ENCODE measurements at regions not wholly inside any gene's neighbourhood (a gene's known extent, or its start where the extent isn't known, plus 50 kb on each side); places are given as distances from the start of the nearest gene placed in this dataset.
A peak's percentile ranks its signal among the peaks of the same experiment; 100 is the strongest.
"Not testable (repeated sequence)": the region's sequence is repeated elsewhere in the genome, so short reads cannot be mapped to it uniquely, and the experiment has no call there.

- DNase-seq (ENCODE audit: low spot score): not testable (repeated sequence)
Observed at GRCh38 chr2:22984152-22984551, 400.8 kb upstream of the KLHL29 start.

GRCh38 chr2:22990246-22990645 lies 394.7 kb upstream of the KLHL29 start:
- no peak for DNase-seq (ENCODE audit: low spot score)

- peak; percentile 16 for DNase-seq (ENCODE audit: low spot score)
Observed at GRCh38 chr2:22991844-22992243, 393.1 kb upstream of the KLHL29 start.

- DNase-seq (ENCODE audit: low spot score): no peak
Observed at GRCh38 chr2:22992441-22992840, 392.5 kb upstream of the KLHL29 start.

GRCh38 chr2:22993250-22993649 lies 391.7 kb upstream of the KLHL29 start:
- no peak for DNase-seq (ENCODE audit: low spot score)

- DNase-seq (ENCODE audit: low spot score): no peak
Observed at GRCh38 chr2:22995576-22995975, 389.4 kb upstream of the KLHL29 start.

- DNase-seq (ENCODE audit: low spot score): no peak
Observed at GRCh38 chr2:22996911-22997310, 388.1 kb upstream of the KLHL29 start.

- DNase-seq (ENCODE audit: low spot score): no peak
Observed at GRCh38 chr2:22998359-22998758, 386.6 kb upstream of the KLHL29 start.

GRCh38 chr2:22999951-23000350 lies 385.0 kb upstream of the KLHL29 start:
- DNase-seq (ENCODE audit: low spot score): no peak

- DNase-seq (ENCODE audit: low spot score): peak; percentile 3
Observed at GRCh38 chr2:23002234-23002633, 382.7 kb upstream of the KLHL29 start.

- DNase-seq (ENCODE audit: low spot score): no peak
Observed at GRCh38 chr2:23005469-23005868, 379.5 kb upstream of the KLHL29 start.

- no peak for DNase-seq (ENCODE audit: low spot score)
Observed at GRCh38 chr2:23007631-23008235, 377.2 kb upstream of the KLHL29 start.

- no peak for DNase-seq (ENCODE audit: low spot score)
Observed at GRCh38 chr2:23008440-23008839, 376.5 kb upstream of the KLHL29 start.

GRCh38 chr2:23008951-23009350 lies 376.0 kb upstream of the KLHL29 start:
- DNase-seq (ENCODE audit: low spot score): no peak

- no peak for DNase-seq (ENCODE audit: low spot score)
Observed at GRCh38 chr2:23009545-23010149, 375.3 kb upstream of the KLHL29 start.

- no peak for DNase-seq (ENCODE audit: low spot score)
Observed at GRCh38 chr2:23012499-23012898, 372.5 kb upstream of the KLHL29 start.

GRCh38 chr2:23015651-23016200 lies 369.3 kb upstream of the KLHL29 start:
- no peak for DNase-seq (ENCODE audit: low spot score)

- no peak for DNase-seq (ENCODE audit: low spot score)
Observed at GRCh38 chr2:23019476-23019875, 365.5 kb upstream of the KLHL29 start.

- DNase-seq (ENCODE audit: low spot score): no peak
Observed at GRCh38 chr2:23020659-23021058, 364.3 kb upstream of the KLHL29 start.

GRCh38 chr2:23021311-23022120 lies 363.5 kb upstream of the KLHL29 start:
- DNase-seq (ENCODE audit: low spot score): no peak

- DNase-seq (ENCODE audit: low spot score): no peak
Observed at GRCh38 chr2:23023722-23024121, 361.3 kb upstream of the KLHL29 start.

GRCh38 chr2:23026671-23027070 lies 358.3 kb upstream of the KLHL29 start:
- no peak for DNase-seq (ENCODE audit: low spot score)

- no peak for DNase-seq (ENCODE audit: low spot score)
Observed at GRCh38 chr2:23027396-23027795, 357.6 kb upstream of the KLHL29 start.

Measured in NAMALWA (cell line).